Sigmoid colon (tissue), 4 donors: ENCODE measurements at regions not wholly inside any gene's neighbourhood (a gene's known extent, or its start where the extent isn't known, plus 50 kb on each side); places are given as distances from the start of the nearest gene placed in this dataset.

Experiments used
- CTCF ChIP-seq, 4 experiments: fragments of 450-650 bp in 3 of 4; fragments of 200-600 bp in 1 of 4; IDR thresholded peaks; one replicate each; pipeline ENCODE4 v1.5.1; 2016 to 2019; ENCODE audit warnings: antibody characterized with exemption in 4 of 4, mild to moderate bottlenecking in 3 of 4, moderate library complexity in 2 of 4
- POLR2AphosphoS5 ChIP-seq, 4 donors: sonication (generic); formaldehyde crosslinking; IDR thresholded peaks; one replicate each; pipeline ENCODE4 v1.6.1; 2017; ENCODE audit warnings: antibody characterized with exemption in 4 of 4

- TF ChIP-seq CTCF (IDR thresholded peaks at IDR 0.05) (no peak), POLR2AphosphoS5 (IDR thresholded peaks at IDR 0.05) (no peak)
Observed at GRCh38 chr20:59412181-59412580, 111.8 kb downstream of the EDN3 start.
